ENCODE measurements at regions not wholly inside any gene's neighbourhood (a gene's known extent, or its start where the extent isn't known, plus 50 kb on each side); places are given as distances from the start of the nearest gene placed in this dataset.

DNA sequence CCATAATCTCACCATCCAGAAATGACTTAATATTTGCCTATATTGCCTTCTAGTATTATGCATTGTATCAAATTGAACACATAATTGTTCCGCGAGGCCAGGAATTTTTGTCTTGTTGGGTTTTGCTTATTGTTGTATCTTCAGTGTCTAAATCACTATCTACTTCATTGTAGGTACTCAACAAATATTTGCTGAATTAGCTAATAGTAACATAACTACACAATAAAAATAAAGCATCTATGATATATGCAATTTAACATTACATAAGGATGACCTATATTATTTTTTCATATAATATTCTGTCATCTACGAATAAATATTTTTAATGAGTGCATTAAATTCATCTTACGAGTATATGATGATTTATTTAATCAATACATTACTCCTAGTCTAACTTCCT lies 656.3 kb downstream of the ETNK1 start:
- Histone ChIP-seq H2AFZ (no peak overlapping the region), H3K36me3 (ENCODE audit: insufficient read depth) (no peaks in the 10 kb centered on the region), H3K9me2 (ENCODE audit: insufficient read depth) (no peaks in the 10 kb centered on the region), H3K4me3 (no peak overlapping the region), H3K27ac (ENCODE audit: low read depth) (no peak overlapping the region), H4K20me1 (replicated peaks; ENCODE audit: insufficient read depth) (no peaks in the 10 kb centered on the region), H3K27me3 (ENCODE audit: insufficient read depth) (no peaks in the 10 kb centered on the region), H3K79me2 (replicated peaks; ENCODE audit: insufficient read depth) (no peaks in the 10 kb centered on the region), H3K4me2 (no peak overlapping the region), H3F3A (replicated peaks; ENCODE audit: low read depth) (no peaks in the 10 kb centered on the region), H3K4me1 (ENCODE audit: insufficient read depth) (no peaks in the 10 kb centered on the region)
- Mint-ChIP-seq H3K36me3 (ENCODE audit: low read depth) (no peaks in the 10 kb centered on the region), H3K4me3 (no peak overlapping the region), H3K27me3 (ENCODE audit: insufficient read depth, low read depth, poor library complexity) (no peaks in the 10 kb centered on the region), H3K9me3 (peaks cover 3% of the 10 kb centered on the region; the same call in 2 of the 3 replicates), H3K4me1 (no peaks in the 10 kb centered on the region), H3K27ac (no peak overlapping the region)
- TF ChIP-seq JUNB (IDR thresholded peaks at IDR 0.05; ENCODE audit: unreplicated experiment), result no peak
- TF ChIP-seq, protein P1, sequence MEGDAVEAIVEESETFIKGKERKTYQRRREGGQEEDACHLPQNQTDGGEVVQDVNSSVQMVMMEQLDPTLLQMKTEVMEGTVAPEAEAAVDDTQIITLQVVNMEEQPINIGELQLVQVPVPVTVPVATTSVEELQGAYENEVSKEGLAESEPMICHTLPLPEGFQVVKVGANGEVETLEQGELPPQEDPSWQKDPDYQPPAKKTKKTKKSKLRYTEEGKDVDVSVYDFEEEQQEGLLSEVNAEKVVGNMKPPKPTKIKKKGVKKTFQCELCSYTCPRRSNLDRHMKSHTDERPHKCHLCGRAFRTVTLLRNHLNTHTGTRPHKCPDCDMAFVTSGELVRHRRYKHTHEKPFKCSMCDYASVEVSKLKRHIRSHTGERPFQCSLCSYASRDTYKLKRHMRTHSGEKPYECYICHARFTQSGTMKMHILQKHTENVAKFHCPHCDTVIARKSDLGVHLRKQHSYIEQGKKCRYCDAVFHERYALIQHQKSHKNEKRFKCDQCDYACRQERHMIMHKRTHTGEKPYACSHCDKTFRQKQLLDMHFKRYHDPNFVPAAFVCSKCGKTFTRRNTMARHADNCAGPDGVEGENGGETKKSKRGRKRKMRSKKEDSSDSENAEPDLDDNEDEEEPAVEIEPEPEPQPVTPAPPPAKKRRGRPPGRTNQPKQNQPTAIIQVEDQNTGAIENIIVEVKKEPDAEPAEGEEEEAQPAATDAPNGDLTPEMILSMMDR (conservative IDR thresholded peaks at IDR 0.05; ENCODE audit: low read depth in 2 of 2), result no peak
- TF ChIP-seq ZNF114 (CRISPR knock-in tag; IDR thresholded peaks at IDR 0.05), result no peak
- no peak for TF ChIP-seq EZH2phosphoT487 (IDR thresholded peaks at IDR 0.05; ENCODE audit: unreplicated experiment)
- no peak for TF ChIP-seq ZNF331 (CRISPR knock-in tag; IDR thresholded peaks at IDR 0.05; ENCODE audit: low read depth)
- TF ChIP-seq, protein P2, sequence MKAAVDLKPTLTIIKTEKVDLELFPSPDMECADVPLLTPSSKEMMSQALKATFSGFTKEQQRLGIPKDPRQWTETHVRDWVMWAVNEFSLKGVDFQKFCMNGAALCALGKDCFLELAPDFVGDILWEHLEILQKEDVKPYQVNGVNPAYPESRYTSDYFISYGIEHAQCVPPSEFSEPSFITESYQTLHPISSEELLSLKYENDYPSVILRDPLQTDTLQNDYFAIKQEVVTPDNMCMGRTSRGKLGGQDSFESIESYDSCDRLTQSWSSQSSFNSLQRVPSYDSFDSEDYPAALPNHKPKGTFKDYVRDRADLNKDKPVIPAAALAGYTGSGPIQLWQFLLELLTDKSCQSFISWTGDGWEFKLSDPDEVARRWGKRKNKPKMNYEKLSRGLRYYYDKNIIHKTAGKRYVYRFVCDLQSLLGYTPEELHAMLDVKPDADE (IDR thresholded peaks at IDR 0.05), result no peak
- TF ChIP-seq STAT1 (IDR thresholded peaks at IDR 0.05; ENCODE audit: unreplicated experiment), result no peak
- no peak for TF ChIP-seq POLR2AphosphoS5 (IDR thresholded peaks at IDR 0.05; ENCODE audit: low read depth)
- no peak for TF ChIP-seq NANOG (IDR thresholded peaks at IDR 0.05; ENCODE audit: borderline replicate concordance)
- TF ChIP-seq EZH2 (IDR thresholded peaks at IDR 0.05; ENCODE audit: low read depth, unreplicated experiment), result no peak
- no peak for TF ChIP-seq CREB1 (CRISPR knock-in tag; IDR thresholded peaks at IDR 0.05; ENCODE audit: low read depth)
- TF ChIP-seq, protein P3, sequence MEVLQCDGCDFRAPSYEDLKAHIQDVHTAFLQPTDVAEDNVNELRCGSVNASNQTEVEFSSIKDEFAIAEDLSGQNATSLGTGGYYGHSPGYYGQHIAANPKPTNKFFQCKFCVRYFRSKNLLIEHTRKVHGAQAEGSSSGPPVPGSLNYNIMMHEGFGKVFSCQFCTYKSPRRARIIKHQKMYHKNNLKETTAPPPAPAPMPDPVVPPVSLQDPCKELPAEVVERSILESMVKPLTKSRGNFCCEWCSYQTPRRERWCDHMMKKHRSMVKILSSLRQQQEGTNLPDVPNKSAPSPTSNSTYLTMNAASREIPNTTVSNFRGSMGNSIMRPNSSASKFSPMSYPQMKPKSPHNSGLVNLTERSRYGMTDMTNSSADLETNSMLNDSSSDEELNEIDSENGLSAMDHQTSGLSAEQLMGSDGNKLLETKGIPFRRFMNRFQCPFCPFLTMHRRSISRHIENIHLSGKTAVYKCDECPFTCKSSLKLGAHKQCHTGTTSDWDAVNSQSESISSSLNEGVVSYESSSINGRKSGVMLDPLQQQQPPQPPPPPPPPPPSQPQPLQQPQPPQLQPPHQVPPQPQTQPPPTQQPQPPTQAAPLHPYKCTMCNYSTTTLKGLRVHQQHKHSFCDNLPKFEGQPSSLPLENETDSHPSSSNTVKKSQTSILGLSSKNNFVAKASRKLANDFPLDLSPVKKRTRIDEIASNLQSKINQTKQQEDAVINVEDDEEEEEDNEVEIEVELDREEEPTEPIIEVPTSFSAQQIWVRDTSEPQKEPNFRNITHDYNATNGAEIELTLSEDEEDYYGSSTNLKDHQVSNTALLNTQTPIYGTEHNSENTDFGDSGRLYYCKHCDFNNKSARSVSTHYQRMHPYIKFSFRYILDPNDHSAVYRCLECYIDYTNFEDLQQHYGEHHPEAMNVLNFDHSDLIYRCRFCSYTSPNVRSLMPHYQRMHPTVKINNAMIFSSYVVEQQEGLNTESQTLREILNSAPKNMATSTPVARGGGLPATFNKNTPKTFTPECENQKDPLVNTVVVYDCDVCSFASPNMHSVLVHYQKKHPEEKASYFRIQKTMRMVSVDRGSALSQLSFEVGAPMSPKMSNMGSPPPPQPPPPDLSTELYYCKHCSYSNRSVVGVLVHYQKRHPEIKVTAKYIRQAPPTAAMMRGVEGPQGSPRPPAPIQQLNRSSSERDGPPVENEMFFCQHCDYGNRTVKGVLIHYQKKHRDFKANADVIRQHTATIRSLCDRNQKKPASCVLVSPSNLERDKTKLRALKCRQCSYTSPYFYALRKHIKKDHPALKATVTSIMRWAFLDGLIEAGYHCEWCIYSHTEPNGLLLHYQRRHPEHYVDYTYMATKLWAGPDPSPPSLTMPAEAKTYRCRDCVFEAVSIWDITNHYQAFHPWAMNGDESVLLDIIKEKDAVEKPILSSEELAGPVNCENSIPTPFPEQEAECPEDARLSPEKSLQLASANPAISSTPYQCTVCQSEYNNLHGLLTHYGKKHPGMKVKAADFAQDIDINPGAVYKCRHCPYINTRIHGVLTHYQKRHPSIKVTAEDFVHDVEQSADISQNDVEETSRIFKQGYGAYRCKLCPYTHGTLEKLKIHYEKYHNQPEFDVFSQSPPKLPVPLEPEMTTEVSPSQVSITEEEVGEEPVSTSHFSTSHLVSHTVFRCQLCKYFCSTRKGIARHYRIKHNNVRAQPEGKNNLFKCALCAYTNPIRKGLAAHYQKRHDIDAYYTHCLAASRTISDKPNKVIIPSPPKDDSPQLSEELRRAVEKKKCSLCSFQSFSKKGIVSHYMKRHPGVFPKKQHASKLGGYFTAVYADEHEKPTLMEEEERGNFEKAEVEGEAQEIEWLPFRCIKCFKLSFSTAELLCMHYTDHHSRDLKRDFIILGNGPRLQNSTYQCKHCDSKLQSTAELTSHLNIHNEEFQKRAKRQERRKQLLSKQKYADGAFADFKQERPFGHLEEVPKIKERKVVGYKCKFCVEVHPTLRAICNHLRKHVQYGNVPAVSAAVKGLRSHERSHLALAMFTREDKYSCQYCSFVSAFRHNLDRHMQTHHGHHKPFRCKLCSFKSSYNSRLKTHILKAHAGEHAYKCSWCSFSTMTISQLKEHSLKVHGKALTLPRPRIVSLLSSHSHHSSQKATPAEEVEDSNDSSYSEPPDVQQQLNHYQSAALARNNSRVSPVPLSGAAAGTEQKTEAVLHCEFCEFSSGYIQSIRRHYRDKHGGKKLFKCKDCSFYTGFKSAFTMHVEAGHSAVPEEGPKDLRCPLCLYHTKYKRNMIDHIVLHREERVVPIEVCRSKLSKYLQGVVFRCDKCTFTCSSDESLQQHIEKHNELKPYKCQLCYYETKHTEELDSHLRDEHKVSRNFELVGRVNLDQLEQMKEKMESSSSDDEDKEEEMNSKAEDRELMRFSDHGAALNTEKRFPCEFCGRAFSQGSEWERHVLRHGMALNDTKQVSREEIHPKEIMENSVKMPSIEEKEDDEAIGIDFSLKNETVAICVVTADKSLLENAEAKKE (CRISPR knock-in tag; IDR thresholded peaks at IDR 0.05), result no peak
- TF ChIP-seq, protein P4, sequence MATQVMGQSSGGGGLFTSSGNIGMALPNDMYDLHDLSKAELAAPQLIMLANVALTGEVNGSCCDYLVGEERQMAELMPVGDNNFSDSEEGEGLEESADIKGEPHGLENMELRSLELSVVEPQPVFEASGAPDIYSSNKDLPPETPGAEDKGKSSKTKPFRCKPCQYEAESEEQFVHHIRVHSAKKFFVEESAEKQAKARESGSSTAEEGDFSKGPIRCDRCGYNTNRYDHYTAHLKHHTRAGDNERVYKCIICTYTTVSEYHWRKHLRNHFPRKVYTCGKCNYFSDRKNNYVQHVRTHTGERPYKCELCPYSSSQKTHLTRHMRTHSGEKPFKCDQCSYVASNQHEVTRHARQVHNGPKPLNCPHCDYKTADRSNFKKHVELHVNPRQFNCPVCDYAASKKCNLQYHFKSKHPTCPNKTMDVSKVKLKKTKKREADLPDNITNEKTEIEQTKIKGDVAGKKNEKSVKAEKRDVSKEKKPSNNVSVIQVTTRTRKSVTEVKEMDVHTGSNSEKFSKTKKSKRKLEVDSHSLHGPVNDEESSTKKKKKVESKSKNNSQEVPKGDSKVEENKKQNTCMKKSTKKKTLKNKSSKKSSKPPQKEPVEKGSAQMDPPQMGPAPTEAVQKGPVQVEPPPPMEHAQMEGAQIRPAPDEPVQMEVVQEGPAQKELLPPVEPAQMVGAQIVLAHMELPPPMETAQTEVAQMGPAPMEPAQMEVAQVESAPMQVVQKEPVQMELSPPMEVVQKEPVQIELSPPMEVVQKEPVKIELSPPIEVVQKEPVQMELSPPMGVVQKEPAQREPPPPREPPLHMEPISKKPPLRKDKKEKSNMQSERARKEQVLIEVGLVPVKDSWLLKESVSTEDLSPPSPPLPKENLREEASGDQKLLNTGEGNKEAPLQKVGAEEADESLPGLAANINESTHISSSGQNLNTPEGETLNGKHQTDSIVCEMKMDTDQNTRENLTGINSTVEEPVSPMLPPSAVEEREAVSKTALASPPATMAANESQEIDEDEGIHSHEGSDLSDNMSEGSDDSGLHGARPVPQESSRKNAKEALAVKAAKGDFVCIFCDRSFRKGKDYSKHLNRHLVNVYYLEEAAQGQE (IDR thresholded peaks at IDR 0.05; ENCODE audit: unreplicated experiment), result no peak
- ATAC-seq, result no peak
- DNase-seq (ENCODE audit: low spot score), result no peak

Measured in GM23338 (cell line).